Peyer's patch (tissue), 4 donors: ENCODE measurements at regions not wholly inside any gene's neighbourhood (a gene's known extent, or its start where the extent isn't known, plus 50 kb on each side); places are given as distances from the start of the nearest gene placed in this dataset.

Source experiments
- POLR2A ChIP-seq, 2 donors: fragments of 450-650 bp; IDR thresholded peaks; one replicate each; pipeline ENCODE4 v1.5.1; 2017; ENCODE audit warnings: antibody characterized with exemption in 2 of 2, mild to moderate bottlenecking in 2 of 2, moderate library complexity in 2 of 2
- TF ChIP-seq, protein P1 (sequence below), 6 experiments: fragments of 450-650 bp in 4 of 6; fragments of 200-600 bp in 2 of 6; sonication (generic) in 1 of 6; IDR thresholded peaks; one replicate each; pipeline ENCODE4 v1.5.1; 2017 to 2019; ENCODE audit warnings: antibody characterized with exemption in 6 of 6, mild to moderate bottlenecking in 3 of 6, moderate library complexity in 1 of 6

DNA sequence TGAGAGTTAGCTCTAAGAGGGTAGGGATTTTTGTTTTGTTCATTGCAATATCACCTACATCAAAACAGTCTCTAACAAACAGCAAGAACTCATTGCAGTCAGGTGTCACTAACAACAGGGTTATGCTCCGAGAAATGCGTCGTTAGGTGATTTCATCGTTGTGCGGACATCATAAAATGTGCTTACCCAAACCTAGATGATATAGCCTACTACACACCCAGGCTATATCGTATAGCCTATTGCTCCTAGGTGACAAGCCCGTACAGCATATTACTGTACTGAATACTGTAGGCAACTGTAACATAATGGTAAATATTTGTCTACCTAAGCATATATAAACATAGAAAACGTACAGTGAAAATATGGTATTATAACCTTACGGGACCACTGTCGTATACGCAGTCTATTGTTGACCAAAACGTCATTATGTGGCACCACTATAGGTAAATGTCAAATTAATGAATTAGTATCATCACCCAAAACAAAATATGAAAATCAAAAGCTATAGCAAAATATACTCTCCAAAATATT, 49.9 kb upstream of the TAB2 start:
- TF ChIP-seq POLR2A (IDR thresholded peaks at IDR 0.05): no peak
- TF ChIP-seq, protein P1, sequence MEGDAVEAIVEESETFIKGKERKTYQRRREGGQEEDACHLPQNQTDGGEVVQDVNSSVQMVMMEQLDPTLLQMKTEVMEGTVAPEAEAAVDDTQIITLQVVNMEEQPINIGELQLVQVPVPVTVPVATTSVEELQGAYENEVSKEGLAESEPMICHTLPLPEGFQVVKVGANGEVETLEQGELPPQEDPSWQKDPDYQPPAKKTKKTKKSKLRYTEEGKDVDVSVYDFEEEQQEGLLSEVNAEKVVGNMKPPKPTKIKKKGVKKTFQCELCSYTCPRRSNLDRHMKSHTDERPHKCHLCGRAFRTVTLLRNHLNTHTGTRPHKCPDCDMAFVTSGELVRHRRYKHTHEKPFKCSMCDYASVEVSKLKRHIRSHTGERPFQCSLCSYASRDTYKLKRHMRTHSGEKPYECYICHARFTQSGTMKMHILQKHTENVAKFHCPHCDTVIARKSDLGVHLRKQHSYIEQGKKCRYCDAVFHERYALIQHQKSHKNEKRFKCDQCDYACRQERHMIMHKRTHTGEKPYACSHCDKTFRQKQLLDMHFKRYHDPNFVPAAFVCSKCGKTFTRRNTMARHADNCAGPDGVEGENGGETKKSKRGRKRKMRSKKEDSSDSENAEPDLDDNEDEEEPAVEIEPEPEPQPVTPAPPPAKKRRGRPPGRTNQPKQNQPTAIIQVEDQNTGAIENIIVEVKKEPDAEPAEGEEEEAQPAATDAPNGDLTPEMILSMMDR (IDR thresholded peaks at IDR 0.05): no peak
